GM12878 (cell line): ENCODE measurements at regions not wholly inside any gene's neighbourhood (a gene's known extent, or its start where the extent isn't known, plus 50 kb on each side); places are given as distances from the start of the nearest gene placed in this dataset.

Source experiments
- CHD4 ChIP-seq: fragments of 200-600 bp; sonication (generic); IDR thresholded peaks from 2 replicates; pipeline ENCODE4 v1.6.1; 2016; ENCODE audit warnings: mild to moderate bottlenecking
- POLR2A ChIP-seq: IDR thresholded peaks from 2 replicates; pipeline ENCODE4 v1.6.1; 2011; ENCODE audit warnings: low read depth, mild to moderate bottlenecking, low read length
- TAF1 ChIP-seq: IDR thresholded peaks from 2 replicates; pipeline ENCODE4 v1.6.1; 2011; ENCODE audit warnings: mild to moderate bottlenecking, low read depth, low read length, borderline replicate concordance
- TF ChIP-seq, protein P1 (sequence below): IDR thresholded peaks from 2 replicates; pipeline ENCODE4 v1.6.1; 2011; ENCODE audit warnings: borderline replicate concordance, low read depth, mild to moderate bottlenecking, moderate library complexity, mixed read lengths, low read length; ENCODE audit not compliant: insufficient read depth; ENCODE audit errors: extremely low read length
- TF ChIP-seq, protein P2 (sequence below): fragments of 450-650 bp; IDR thresholded peaks from 2 replicates; pipeline ENCODE4 v1.6.1; 2017; ENCODE audit warnings: mild to moderate bottlenecking

DNA sequence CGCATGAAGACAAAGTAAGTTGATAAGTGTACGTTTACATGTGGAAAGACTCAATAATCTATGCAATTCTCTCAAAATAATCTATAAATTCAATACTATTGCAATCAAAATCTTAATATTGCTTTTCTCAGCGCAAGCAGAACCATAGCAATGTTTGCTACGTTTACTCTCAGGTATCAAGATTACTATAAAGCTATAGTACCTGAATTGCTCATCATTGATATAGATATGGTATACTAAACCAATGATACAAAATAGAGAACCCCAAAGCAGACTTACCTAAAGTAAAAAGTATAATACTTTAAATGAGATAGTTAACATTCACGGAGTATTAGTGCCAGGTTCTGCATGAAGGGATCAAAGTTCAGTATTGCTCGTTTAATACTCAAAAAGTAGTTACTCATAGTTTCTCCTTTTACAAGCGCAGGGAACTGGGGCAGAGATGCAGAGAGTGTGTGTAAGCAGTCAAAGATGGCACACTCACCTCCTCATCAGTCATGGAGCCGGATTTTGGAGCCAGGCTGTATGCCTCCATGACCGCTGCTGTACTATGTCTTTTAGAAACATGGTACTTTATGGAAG is 391.0 kb upstream of the ID2 start:
- TF ChIP-seq POLR2A (no peak), TAF1 (no peak), CHD4 (no peak)
- TF ChIP-seq, protein P1, sequence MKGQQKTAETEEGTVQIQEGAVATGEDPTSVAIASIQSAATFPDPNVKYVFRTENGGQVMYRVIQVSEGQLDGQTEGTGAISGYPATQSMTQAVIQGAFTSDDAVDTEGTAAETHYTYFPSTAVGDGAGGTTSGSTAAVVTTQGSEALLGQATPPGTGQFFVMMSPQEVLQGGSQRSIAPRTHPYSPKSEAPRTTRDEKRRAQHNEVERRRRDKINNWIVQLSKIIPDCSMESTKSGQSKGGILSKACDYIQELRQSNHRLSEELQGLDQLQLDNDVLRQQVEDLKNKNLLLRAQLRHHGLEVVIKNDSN = no peak
- TF ChIP-seq, protein P2, sequence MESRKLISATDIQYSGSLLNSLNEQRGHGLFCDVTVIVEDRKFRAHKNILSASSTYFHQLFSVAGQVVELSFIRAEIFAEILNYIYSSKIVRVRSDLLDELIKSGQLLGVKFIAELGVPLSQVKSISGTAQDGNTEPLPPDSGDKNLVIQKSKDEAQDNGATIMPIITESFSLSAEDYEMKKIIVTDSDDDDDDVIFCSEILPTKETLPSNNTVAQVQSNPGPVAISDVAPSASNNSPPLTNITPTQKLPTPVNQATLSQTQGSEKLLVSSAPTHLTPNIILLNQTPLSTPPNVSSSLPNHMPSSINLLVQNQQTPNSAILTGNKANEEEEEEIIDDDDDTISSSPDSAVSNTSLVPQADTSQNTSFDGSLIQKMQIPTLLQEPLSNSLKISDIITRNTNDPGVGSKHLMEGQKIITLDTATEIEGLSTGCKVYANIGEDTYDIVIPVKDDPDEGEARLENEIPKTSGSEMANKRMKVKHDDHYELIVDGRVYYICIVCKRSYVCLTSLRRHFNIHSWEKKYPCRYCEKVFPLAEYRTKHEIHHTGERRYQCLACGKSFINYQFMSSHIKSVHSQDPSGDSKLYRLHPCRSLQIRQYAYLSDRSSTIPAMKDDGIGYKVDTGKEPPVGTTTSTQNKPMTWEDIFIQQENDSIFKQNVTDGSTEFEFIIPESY = no peak
